HepG2 (cell line): ENCODE measurements at regions not wholly inside any gene's neighbourhood (a gene's known extent, or its start where the extent isn't known, plus 50 kb on each side); places are given as distances from the start of the nearest gene placed in this dataset.

Experiments used
- BHLHE40 ChIP-seq: IDR thresholded peaks from 2 replicates; pipeline ENCODE4 v1.6.1; 2011; ENCODE audit warnings: low read length, improper control_type of control experiment
- CTCF ChIP-seq: sonication (generic); formaldehyde crosslinking; IDR thresholded peaks from 2 replicates; pipeline ENCODE4 v1.5.0; 2020; ENCODE audit warnings: mild to moderate bottlenecking, missing genetic modification reagents, moderate library complexity
- ESRRA ChIP-seq: sonication (generic); formaldehyde crosslinking; IDR thresholded peaks from 2 replicates; pipeline ENCODE4 v1.5.1; 2020; ENCODE audit warnings: mild to moderate bottlenecking, low read depth, missing genetic modification reagents
- HNRNPLL ChIP-seq: fragments of 200-400 bp; formaldehyde crosslinking; IDR thresholded peaks from 2 replicates; pipeline ENCODE4 v1.6.1; 2017; ENCODE audit warnings: mild to moderate bottlenecking, low read depth, low read length; ENCODE audit not compliant: poor library complexity, severe bottlenecking
- NCOA2 ChIP-seq: sonication (generic); formaldehyde crosslinking; IDR thresholded peaks from 2 replicates; pipeline ENCODE4 v1.8.0; 2022; ENCODE audit warnings: inconsistent platforms
- PBX3 ChIP-seq: sonication (generic); formaldehyde crosslinking; IDR thresholded peaks from 2 replicates; pipeline ENCODE4 v1.8.1; 2023; ENCODE audit warnings: missing genetic modification reagents, inconsistent platforms, borderline replicate concordance
- REL ChIP-seq: sonication (generic); formaldehyde crosslinking; conservative IDR thresholded peaks from 2 replicates; pipeline ENCODE4 v1.8.0; 2022; ENCODE audit warnings: mild to moderate bottlenecking, missing genetic modification reagents, moderate library complexity
- SMAD1 ChIP-seq: sonication (generic); formaldehyde crosslinking; IDR thresholded peaks from 2 replicates; pipeline ENCODE4 v1.4.0; 2020; ENCODE audit warnings: missing genetic modification reagents, low read depth, mild to moderate bottlenecking, borderline replicate concordance
- SRF ChIP-seq: IDR thresholded peaks from 2 replicates; pipeline ENCODE4 v1.6.1; 2011; ENCODE audit warnings: mild to moderate bottlenecking, low read depth, low read length, moderate library complexity
- ZNF451 ChIP-seq: sonication (generic); formaldehyde crosslinking; IDR thresholded peaks from 2 replicates; pipeline ENCODE4 v1.5.0; 2020; ENCODE audit warnings: mild to moderate bottlenecking, missing genetic modification reagents
- ZNF761 ChIP-seq: sonication (generic); formaldehyde crosslinking; conservative IDR thresholded peaks from 2 replicates; pipeline ENCODE4 v1.4.0; 2020; ENCODE audit warnings: mild to moderate bottlenecking, missing genetic modification reagents
- ZNF772 ChIP-seq: sonication (generic); formaldehyde crosslinking; IDR thresholded peaks from 2 replicates; pipeline ENCODE4 v1.5.0; 2020; ENCODE audit warnings: mild to moderate bottlenecking, missing genetic modification reagents

GRCh38 chr6:12494161-12494560 lies 204.0 kb downstream of the EDN1 start:
- TF ChIP-seq CTCF = no peak
- TF ChIP-seq ESRRA = no peak
- TF ChIP-seq BHLHE40 = no peak
- no peak for TF ChIP-seq SRF
- TF ChIP-seq REL = no peak
- no peak for TF ChIP-seq ZNF772 (CRISPR knock-in tag)
- no peak for TF ChIP-seq PBX3 (CRISPR knock-in tag)
- no peak for TF ChIP-seq ZNF761 (CRISPR knock-in tag)
- TF ChIP-seq HNRNPLL = no peak
- no peak for TF ChIP-seq SMAD1 (CRISPR knock-in tag)
- TF ChIP-seq NCOA2 (CRISPR knock-in tag) = no peak
- no peak for TF ChIP-seq ZNF451
